ENCODE measurements at regions not wholly inside any gene's neighbourhood (a gene's known extent, or its start where the extent isn't known, plus 50 kb on each side); places are given as distances from the start of the nearest gene placed in this dataset.
"Not testable (repeated sequence)": the region's sequence is repeated elsewhere in the genome, so short reads cannot be mapped to it uniquely, and the experiment has no call there.

DNA sequence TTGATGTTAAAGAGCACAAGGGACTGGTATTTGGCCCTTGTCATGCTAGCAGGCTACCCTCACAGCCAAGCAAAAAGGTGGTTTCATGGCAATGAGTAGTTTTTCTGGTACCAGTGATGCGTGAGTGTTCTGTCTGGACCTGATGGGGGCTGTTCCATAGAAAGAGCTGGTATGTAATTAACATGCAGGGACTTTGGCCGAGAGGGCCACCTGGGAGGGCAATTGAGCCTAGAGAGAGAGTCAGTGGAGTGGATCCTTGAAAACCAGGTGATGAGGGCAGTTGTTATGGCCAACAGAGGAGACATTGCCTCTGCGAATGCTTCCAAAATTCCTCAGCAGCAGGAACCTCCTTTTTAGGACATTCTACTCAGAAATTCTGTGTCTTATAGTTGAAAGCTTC lies 383.3 kb downstream of the PSAT1 start:
- DNase-seq, result no peak

DNA sequence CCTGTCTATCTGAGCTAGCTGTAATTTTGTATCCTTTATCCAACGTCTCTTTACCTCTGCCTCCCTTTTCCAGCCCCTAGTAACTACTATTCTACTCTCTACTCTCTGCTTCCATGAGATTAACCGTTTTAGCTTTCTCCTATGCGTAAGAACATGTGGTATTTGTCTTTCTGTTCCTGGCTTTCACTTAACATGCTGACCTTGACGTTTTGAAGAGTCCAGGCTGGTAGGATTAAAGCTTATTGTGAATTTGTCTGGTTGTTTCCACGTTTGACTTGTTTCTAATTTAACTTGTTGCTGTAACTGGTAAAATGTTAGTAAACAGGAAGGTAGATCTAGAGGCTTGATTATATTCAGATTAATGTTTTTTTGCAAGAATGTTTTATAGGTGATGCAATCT lies 385.3 kb downstream of the PSAT1 start:
- DNase-seq, result no peak

DNA sequence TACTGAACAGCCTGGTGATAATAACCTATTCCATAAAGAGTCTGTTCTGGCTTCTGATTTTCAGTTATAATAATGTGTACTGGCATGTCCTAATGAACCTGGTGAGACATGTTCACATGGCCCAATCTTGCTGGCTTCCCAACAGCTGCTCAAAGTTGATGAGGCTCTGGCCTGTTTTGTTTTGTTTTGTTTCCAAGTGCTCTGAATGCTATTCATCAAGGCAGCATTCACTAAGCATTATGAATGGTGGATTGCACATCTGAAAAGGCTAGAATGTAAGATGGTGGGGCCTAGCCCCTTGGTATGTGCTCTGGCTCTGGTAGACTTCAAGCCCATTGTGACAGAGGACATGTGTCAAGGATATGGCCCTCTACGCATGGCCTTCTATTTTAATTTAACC lies 388.5 kb downstream of the PSAT1 start:
- DNase-seq, result no peak

DNA sequence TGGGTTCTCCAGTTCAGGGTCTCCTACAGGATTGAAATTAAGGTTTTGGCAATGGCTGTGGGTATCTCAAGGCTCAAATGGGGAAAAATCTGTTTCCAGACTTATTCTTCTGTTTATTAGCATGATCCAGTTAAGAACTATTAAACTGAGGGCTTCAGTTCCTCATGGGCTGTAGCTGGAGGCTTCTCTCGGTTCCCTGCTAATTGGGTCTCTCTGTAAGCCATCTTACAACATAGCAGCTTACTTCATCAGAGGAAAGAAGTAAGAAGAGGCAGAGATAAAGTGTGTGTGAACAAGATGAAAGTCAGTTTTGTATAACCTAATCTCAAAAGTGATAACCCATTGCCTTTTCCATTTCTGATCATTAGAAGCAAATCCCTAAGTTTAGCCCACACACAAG lies 391.9 kb downstream of the PSAT1 start:
- DNase-seq, result no peak

DNA sequence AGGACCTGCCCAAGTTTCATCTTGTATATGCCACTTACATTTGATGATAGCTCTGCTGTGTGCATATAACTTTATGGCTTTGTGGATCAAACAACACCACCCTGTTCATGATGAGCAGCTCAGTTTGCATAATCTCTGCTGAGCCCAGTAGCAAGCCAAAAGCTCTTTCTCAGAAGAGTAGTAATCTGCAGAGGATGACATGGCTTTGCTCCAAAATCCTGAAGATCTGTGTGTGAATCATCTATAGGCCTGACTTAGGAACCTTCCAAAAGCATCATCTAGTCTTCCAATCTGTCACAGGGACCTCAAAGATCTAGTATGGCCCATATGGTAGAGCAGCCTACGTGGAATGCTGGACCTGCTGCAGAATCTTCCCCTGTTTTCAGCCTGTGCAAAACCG lies 394.6 kb downstream of the PSAT1 start:
- DNase-seq, result no peak

DNA sequence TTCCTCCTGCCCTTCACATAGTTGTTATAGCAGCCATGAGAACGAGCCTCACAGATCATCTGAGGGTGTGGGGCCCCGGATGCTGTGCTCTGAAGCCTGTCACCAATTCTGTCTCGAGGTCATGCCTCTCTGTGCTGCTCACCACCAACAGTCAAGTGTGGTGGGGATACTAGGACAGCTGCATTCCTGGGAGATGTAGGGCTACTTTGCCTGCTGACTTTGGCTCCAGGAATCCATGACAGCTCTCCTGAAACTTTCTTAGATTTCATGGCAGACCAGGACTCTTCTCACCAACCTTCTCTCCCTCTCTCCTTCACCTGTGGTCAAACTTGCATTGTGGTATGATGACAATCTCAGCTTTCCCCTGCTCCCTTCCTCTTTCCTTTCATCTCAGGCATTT lies 395.9 kb downstream of the PSAT1 start:
- DNase-seq, result no peak

DNA sequence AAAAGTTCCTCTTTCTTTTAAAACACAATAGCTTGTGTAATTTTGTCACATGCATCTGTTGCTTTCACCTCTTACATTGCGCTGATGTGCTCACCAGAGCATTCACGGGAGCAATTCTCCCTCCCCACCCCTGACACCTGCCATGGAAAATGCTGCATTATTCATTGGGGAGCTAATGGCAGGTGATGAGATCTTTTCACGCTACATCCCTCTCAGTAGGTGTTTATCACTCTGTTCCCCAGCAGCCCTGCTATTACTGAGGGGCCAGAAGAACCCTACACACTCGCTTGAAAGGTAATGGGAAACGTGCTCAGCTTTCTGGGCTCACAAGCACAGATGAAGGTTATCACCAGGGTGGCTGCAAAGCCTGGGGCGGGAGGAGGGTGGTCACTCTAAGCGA lies 398.0 kb downstream of the PSAT1 start:
- DNase-seq, result no peak

DNA sequence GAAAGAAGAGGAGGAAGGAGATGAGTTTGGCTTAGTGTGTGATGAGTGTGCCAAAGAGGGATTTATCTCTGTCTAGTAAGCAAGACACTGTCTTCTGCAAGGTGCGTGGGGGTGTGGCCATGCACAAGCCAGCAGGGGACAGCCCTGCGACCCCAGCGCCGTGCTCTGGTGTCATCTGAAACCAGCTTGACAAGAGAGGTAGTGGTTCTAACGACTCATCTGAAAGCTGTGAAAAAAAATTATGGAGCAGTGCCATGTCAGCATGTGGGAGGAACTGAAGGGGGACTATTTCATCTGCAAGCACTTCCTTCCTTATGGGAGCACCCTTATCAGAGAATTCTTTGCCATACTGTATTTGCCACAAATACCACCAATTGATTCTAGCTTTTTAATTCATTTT lies 398.6 kb downstream of the PSAT1 start:
- no peak for DNase-seq

DNA sequence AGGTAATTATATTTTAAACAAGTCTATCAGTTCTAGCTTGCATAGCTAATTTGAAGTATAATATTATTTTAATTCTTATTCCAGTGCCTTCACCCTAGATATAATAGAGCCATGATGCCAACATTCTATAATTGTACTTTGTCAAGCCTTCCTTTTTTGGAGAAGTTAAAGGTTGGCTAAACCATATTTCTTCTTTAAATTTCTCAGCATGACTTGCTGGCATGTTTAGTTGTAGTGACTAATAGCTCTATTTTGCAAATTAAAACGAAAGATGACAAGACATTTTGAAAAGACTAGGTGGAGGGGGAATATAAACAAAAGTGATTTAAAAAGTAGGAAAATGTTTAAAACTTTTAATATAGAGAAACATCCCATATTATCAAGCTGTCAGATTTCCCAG lies 400.7 kb downstream of the PSAT1 start:
- DNase-seq, result no peak

DNA sequence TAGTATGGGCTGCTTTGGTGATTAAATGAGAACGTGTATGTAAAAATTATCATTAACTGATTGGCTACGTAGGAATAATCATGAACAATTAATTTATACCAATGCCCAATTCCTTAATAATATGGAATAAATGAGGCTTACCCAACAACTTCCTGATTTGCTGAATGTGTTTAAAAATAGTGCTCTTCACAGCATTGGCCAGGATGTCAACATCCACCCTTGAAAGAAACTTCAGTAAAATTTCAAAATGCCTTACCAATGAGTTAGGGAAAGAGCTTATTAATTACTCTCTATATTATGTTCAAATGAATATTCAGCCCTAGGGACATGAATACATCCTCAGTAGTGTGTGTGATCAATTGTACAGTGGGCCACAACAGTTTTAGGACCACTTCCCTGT lies 401.4 kb downstream of the PSAT1 start:
- no peak for DNase-seq

DNA sequence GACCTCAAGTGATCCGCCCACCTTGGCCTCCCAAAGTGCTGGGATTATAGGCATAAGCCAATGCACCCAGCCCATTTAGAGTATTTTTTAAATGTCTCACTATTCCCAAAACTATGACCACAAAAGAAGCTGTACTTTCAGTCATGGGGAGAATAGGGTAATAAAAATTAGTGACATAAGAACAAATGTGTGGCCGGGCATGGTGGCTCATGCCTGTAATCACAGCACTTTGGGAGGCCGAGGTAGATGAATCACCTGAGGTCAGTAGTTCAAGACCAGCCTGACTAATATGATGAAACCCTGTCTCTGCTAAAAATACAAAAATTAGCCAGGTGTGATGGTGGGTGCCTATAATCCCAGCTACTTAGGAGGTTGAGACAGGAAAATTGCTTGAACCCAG lies 402.3 kb downstream of the PSAT1 start:
- not testable (repeated sequence) for DNase-seq

DNA sequence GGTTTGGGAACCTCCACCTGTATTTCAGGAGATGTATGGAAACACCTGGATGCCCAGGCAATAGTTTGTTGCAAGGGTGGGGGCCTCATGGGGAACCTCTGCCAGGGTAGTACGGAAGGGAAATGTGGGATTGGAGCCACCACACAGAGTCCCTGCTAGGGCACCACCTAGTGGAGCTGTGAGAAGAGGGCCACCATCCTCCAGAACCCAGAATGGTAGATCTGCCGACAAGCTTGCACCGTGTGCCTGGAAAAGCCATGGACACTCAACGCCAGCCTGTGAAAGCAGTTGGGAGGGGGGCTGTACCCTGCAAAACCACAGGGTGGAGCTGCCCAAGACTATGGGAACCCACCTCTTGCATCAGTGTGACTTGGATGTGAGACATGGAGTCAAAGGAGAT lies 407.2 kb downstream of the PSAT1 start:
- not testable (repeated sequence) for DNase-seq

DNA sequence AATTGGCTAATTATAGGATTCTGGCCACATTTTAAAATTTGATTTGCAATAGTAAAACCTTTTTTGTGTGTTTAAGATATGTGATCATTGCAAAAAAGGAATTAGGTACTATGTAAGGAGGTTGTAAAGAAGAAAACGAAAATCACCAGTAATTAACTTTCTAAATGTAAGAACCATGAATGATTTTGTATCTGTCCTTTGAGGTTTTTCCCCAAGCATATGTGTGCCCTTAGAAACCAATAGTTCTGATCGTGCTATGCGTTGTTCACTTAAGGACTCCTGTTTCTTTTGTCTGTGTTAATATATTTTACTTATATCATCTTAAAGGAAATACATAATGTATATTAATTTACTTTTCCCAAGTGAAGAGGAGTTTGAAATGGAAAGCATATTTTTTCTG lies 410.2 kb downstream of the PSAT1 start:
- no peak for DNase-seq

DNA sequence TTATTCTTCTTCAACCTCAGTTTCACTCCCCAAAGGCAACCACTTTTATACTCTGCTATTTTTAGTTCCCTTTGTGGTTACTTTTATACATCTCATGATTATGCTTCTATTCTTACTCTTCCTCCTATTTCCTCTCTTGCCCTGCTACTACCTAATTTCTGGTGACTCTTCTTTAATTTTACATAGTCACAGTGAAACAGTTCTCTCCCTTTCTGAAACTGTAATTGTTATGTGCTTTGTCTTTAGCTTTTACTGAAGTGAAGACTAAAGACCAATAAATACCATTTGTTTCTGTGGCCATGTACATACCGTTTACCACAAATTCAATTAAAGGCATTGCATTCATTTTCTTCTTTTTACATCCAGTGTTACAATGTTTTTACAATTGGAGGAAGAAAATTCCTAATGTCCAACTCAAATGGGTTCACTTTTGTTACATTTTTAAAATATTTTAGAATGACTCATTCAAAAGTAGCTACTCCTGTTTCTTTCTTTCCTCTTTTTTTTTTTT lies 410.6 kb downstream of the PSAT1 start:
- no peak for DNase-seq

DNA sequence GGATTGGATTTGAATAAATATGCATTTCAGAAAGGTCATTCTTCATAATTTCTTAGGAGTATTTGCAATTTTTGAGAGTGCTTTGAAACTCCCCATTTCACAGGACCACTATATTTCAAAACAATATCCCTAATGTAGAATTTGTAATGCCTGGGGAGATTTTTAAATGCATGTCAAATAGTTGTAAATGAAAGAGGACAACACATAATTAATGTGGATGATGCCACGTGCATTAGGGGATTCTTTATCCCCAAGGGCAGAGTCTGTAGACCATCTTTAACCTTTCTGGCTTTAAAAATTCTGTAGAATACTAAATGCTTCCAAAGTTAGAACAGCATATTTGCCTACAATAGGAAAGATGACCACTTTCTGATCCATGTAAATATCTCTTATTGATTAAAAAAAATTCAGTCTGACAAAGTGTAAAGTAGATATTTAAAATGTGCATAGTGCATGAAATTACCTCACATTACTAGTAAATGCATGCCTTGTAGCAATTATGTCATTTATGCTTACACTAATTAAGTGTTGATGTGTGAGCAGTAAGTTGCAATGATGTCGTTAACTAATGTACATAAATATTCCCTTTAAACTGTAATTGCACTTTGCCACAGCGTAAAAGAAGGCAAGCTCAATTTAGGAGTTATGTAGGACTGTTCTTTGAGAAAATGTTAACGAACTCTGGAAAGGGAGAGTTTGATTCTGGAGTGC lies 416.1 kb downstream of the PSAT1 start:
- DNase-seq, result no peak

DNA sequence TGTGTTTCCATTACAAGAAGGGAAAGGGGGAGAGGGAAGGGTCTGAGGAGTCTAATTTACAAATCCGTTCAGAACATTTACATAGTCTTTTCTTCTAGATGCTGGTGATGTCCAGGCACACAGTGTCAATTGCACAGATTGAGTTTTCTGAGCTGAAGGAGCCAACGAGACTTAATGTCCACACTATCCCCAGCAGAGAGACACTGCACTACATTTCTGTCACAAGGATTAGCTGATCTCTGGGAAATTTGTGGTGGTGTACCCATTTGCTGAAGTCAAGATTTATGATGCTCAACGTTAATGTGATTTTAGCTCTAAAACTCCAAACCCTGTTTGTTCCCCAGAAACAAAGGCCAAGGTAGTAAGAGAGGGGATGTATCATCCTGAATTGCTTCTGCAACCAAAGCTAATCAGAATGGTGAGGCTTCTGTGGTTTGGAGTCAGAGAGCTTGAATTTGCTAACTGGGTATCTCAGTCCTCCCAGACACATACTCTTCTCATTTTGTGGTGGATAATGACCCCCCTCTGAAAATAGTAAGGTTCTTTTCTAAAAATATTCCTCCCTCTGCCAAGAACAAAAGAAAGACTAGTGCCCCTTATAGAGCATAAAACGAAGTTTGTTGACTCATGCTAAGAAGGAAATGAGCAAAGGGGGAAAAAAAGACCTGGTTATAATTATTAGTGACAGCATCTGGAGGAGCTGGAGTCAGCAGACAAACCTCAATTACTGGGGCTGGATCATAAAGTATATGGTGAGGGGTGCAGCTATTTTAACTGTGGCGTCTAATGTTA lies 416.9 kb downstream of the PSAT1 start:
- no peak for DNase-seq

DNA sequence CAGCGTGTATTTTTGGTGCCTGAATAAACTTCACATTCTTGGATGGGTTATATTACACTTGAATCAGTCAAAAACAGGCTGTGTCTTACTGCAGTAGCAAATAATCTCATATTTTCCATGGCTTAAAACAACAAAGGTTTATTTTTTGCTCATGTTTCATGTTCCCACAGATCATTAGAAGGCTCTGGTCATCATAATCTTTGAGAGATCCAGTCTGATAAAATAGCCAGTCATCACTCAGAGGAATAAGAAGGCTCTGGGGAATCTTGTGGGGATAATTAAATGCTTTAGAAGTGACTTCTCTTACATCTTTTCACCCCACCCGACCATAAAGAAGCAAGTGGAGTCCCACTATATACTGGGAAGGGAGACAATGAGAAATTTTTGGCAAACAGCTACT lies 417.7 kb downstream of the PSAT1 start:
- DNase-seq, result no peak

DNA sequence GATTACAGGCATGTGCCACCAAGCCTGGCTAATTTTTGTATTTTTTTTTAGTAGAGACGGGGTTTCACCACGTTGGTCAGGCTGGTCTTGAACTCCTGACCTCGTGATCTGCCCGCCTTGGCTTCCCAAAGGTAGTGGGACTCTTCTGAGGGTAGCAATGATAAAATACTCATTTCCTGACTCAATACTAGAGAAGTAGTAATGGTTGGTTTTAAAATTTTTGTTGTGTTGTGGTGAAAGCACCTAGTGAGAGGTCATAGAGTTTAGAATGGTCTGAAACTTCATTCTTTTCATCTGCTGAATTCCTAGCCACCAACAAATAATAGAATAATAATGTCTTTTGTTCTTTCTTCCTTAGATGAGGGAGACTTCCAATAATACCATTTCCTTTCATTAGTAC lies 422.1 kb downstream of the PSAT1 start:
- DNase-seq, result not testable (repeated sequence)

DNA sequence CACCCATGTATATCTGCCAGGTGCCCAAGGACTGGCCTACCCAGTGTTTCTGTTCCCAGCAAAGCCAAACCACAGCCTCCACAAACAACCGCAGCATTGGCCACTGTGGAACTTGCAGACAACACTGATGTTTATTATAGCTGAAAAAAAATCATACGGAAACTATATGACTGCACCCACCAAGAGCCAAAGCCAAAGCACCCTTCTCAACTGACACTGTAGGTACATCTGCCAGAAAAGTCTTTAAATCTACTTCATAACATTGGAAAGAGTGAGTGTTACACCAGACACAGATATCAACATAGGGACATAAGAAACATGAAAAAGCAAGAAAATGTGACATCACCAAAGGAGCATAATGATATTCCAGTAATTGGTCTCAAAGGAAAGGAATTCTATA lies 428.0 kb downstream of the PSAT1 start:
- no peak for DNase-seq

DNA sequence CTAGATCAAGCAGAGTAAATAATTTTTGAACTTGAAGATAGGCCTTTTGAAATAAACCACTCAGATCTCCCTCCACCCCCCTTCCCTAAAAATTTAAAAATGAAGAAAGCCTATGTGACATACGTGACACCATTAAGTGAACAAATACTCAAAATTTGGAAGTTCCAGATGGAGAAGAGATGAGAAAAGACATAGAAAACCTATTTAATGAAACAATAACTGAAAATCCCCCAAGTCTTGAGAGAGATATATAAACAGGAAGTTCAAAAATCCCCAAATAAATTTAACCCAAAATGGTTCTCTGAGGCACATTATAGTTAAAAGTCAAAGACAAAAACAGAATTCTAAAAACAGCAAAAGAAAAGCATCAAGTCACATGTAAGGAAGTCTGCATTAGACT lies 428.6 kb downstream of the PSAT1 start:
- DNase-seq, result no peak

DNA sequence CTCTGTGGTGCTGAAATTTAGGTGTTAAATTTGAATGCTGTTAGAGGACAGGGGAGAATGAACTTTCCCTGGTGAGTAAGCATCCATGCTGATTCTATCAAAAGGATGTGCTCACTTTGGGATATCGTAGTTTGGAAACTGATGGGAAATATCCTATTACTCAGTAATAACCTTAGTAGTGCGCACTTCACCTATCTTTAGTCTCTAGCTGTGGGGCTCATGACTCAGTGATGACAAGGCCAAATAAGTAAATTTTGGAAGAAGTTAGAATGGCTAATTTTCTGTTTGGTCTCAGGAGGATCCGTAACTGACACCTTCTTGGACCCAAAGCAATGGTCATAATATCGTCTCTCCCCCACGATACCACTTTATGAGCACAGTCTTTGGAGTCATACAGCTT lies 448.4 kb downstream of the PSAT1 start:
- DNase-seq, result no peak

DNA sequence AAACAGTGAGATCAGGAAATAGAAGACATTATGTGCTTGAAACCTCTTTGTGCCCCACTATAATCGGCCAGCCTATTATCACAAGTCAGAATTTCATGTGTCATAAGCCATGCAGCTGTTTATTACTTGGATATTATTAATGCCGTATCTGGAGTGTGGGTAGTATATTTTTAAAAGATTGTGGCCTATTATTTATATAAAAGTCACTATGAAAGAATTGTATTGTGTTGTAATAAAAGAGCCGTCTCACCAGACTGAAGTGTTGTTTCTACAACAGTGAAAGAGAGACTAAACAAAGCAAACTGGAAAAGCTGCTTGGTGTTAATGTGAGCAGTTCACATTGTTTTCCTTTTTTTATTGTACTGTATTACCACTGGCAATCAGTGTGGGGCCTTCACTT lies 449.1 kb downstream of the PSAT1 start:
- no peak for DNase-seq

DNA sequence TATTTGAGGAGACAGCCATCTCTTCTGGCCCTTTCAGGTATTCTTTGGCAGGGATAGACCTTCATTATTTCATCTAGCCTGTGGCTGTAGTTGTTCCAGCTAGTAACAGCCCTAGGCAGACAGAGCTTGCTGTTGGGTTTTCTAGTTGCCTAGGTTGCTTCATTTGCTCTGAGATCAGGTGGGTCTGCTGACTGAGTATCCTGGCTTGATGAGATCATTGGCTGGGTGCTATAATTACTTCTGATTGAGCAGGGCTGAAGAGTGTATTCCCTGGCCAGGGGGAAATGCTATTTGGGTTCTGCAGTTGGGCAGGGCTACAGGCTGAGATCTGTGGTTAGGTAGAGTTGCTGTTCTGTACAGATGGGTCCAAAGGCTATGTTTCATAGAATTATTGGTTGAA lies 456.1 kb downstream of the PSAT1 start:
- no peak for DNase-seq

DNA sequence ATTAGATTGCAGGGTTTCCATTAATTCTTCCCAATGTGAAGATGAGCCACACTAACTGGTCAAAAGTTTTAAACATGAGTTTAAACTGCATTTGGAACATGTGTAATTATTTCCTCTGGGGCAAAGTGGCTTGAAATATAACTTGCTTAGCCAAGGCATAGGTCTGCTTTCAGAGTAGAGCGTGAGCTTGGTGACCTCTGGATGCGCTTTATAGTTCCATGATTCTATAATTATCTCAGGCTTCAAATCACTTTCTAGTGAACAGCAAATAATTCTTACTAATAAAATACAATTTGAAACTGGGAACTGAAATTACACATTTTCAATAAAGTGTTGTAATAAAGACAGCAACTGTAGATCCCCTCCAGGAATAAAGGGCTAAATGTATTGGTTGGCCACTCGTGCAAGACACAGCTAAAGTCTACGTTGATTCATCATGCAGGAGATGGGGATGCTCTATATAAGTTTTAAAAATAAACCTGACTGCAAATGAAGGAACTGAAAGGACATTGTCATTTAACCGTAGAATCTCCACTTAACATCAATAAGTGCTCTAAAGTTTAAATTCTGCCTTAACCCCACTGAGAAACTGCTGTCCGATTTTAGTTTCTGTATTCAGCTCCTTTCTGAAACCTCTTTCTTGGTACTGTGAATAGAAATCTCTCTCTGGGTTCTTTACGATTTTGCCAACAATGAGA lies 460.0 kb downstream of the PSAT1 start:
- no peak for DNase-seq

Measured in stimulated activated CD4-positive, alpha-beta T cell treated with anti-CD3 and anti-CD28 coated beads, Interleukin-15, amount 100 ng/mL, for 24 hours (primary cell).